Parathyroid adenoma (tissue), 2 donors: ENCODE measurements at regions not wholly inside any gene's neighbourhood (a gene's known extent, or its start where the extent isn't known, plus 50 kb on each side); places are given as distances from the start of the nearest gene placed in this dataset.

ENCODE experiments used
- H2AFZ ChIP-seq: fragments of 300-600 bp; sonication (generic); one replicate; pipeline ENCODE4 v1.7.0; 2017; ENCODE audit warnings: antibody characterized with exemption, mild to moderate bottlenecking
- H3K27ac ChIP-seq: fragments of 300-600 bp; sonication (generic); one replicate; pipeline ENCODE4 v1.7.0; 2017
- H3K27me3 ChIP-seq: fragments of 300-600 bp; sonication (generic); one replicate; pipeline ENCODE4 v1.7.0; 2017; ENCODE audit warnings: low read length; ENCODE audit not compliant: control insufficient read depth, insufficient read depth
- H3K36me3 ChIP-seq: fragments of 300-600 bp; sonication (generic); one replicate; pipeline ENCODE4 v1.7.0; 2017; ENCODE audit warnings: low read length; ENCODE audit not compliant: control insufficient read depth, insufficient read depth
- H3K4me1 ChIP-seq: fragments of 300-600 bp; sonication (generic); one replicate; pipeline ENCODE4 v1.7.0; 2017; ENCODE audit warnings: control low read depth
- H3K4me2 ChIP-seq: fragments of 300-600 bp; sonication (generic); one replicate; pipeline ENCODE4 v1.7.0; 2017; ENCODE audit warnings: low read length
- H3K4me3 ChIP-seq: fragments of 300-600 bp; sonication (generic); one replicate; pipeline ENCODE4 v1.7.0; 2017; ENCODE audit warnings: low read depth, low read length
- H3K79me2 ChIP-seq: fragments of 300-600 bp; sonication (generic); one replicate; pipeline ENCODE4 v1.7.0; 2017; ENCODE audit warnings: control low read depth
- H3K9ac ChIP-seq: fragments of 300-600 bp; sonication (generic); one replicate; pipeline ENCODE4 v1.7.0; 2017; ENCODE audit warnings: mild to moderate bottlenecking
- H3K9me3 ChIP-seq: fragments of 300-600 bp; sonication (generic); one replicate; pipeline ENCODE4 v1.7.0; 2017; ENCODE audit warnings: low read length; ENCODE audit not compliant: control insufficient read depth
- TF ChIP-seq, protein P1 (sequence below): fragments of 300-600 bp; sonication (generic); IDR thresholded peaks from one replicate; pipeline ENCODE4 v1.7.0; 2017; ENCODE audit warnings: antibody characterized with exemption, mild to moderate bottlenecking
- donor health status: primary hyperparathyroidism.

DNA sequence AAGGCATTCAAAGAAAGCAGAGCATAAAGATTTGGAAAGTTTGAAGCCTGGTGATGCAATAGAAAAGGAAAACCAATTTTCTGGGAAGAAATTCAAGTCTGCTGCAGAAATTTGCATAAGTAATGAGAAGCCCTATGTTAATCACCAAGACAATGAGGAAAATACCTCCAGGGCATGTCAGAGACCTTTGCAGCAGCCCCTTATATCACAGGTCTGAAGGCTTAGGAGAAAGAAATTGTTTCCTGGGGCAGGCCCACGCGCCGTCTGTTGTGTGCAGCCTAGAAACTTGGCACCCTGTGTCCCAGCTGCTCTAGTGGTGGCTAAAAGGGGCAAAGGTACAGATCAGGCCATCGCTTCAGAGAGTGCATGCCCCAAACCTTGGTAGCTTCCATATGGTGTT lies 495.3 kb upstream of the CDH6 start:
- Histone ChIP-seq H3K9ac (no peak overlapping the region), H3K9me3 (no peaks in the 10 kb centered on the region), H3K27ac (no peak overlapping the region), H3K36me3 (no peaks in the 10 kb centered on the region), H2AFZ (no peak overlapping the region), H3K4me2 (no peak overlapping the region), H3K4me1 (no peaks in the 10 kb centered on the region), H3K4me3 (no peak overlapping the region), H3K27me3 (no peaks in the 10 kb centered on the region), H3K79me2 (no peaks in the 10 kb centered on the region)
- TF ChIP-seq, protein P1, sequence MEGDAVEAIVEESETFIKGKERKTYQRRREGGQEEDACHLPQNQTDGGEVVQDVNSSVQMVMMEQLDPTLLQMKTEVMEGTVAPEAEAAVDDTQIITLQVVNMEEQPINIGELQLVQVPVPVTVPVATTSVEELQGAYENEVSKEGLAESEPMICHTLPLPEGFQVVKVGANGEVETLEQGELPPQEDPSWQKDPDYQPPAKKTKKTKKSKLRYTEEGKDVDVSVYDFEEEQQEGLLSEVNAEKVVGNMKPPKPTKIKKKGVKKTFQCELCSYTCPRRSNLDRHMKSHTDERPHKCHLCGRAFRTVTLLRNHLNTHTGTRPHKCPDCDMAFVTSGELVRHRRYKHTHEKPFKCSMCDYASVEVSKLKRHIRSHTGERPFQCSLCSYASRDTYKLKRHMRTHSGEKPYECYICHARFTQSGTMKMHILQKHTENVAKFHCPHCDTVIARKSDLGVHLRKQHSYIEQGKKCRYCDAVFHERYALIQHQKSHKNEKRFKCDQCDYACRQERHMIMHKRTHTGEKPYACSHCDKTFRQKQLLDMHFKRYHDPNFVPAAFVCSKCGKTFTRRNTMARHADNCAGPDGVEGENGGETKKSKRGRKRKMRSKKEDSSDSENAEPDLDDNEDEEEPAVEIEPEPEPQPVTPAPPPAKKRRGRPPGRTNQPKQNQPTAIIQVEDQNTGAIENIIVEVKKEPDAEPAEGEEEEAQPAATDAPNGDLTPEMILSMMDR, result no peak

DNA sequence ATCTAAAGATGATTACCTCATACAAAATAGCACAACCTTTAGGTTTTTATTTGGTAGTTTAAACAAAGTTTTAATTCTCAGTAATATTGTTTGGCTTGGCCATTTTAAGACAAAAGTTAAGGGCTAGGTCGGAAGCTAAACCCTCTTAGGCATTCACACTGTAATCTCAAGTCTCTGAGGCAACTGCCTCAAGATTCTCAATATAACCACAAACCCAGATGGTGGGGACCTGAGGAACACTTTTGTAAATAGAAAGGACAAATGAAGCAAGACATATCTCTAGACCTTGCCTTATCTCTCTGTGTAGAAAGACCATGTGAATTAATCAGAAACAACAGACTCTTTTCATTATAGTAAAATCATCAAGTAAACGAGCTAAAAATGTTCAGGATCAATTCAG lies 500.2 kb upstream of the CDH6 start:
- Histone ChIP-seq H3K27ac (no peak overlapping the region), H3K4me3 (no peak overlapping the region), H3K27me3 (no peaks in the 10 kb centered on the region), H2AFZ (no peak overlapping the region), H3K9ac (no peak overlapping the region), H3K36me3 (no peaks in the 10 kb centered on the region), H3K9me3 (no peaks in the 10 kb centered on the region), H3K79me2 (no peaks in the 10 kb centered on the region), H3K4me1 (no peaks in the 10 kb centered on the region), H3K4me2 (no peak overlapping the region)
- TF ChIP-seq, protein P1, result no peak

DNA sequence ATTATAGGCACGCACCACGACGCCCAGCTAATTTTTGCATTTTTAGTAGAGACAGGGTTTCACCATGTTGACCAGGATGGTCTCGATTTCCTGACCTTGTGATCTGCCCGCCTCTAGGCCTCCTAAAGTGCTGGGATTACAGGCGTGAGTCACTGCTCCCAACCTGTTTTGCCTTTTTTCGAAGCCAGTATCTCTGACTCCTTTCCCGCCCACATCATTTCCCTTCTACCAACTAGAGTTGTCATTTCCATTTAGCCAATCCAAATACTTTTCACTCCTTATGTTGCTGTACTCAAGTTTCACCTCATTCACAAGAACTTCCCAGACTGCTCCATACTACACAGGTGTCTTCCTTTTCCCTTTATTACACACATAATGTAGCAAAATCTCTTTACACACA lies 502.6 kb upstream of the CDH6 start:
- no peak overlapping the region for H3K9ac ChIP-seq
- H2AFZ ChIP-seq, result no peak overlapping the region
- no peak overlapping the region for H3K4me3 ChIP-seq
- no peaks in the 10 kb centered on the region for H3K27me3 ChIP-seq
- no peaks in the 10 kb centered on the region for H3K9me3 ChIP-seq
- no peaks in the 10 kb centered on the region for H3K4me1 ChIP-seq
- no peaks in the 10 kb centered on the region for H3K79me2 ChIP-seq
- TF ChIP-seq, protein P1, result no peak
- no peak overlapping the region for H3K27ac ChIP-seq
- H3K4me2 ChIP-seq, result no peak overlapping the region
- H3K36me3 ChIP-seq, result no peaks in the 10 kb centered on the region

DNA sequence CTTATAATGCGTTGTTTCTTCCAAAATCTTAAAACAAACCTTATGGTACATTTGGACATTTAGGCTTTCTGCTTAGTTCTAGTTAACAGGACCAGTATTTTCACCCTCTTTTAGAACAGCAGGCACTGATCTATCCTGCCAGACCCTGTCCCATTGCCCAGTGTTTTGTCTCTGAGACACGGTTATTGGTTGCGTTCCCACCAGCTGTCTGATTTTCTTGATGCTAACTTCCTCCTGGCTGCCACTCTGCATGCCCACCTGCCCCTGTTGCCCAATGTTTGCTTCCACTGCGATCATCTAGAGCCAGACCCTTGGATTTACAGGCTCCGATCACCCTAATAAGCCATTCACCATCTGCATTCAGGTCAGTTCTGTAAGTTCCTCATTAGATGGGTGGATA lies 506.0 kb upstream of the CDH6 start:
- Histone ChIP-seq H3K4me1 (no peaks in the 10 kb centered on the region), H2AFZ (no peak overlapping the region), H3K36me3 (no peaks in the 10 kb centered on the region), H3K27ac (no peak overlapping the region), H3K79me2 (no peaks in the 10 kb centered on the region), H3K27me3 (no peaks in the 10 kb centered on the region), H3K9ac (no peak overlapping the region), H3K4me2 (no peak overlapping the region), H3K4me3 (no peak overlapping the region), H3K9me3 (no peaks in the 10 kb centered on the region)
- TF ChIP-seq, protein P1, result no peak

DNA sequence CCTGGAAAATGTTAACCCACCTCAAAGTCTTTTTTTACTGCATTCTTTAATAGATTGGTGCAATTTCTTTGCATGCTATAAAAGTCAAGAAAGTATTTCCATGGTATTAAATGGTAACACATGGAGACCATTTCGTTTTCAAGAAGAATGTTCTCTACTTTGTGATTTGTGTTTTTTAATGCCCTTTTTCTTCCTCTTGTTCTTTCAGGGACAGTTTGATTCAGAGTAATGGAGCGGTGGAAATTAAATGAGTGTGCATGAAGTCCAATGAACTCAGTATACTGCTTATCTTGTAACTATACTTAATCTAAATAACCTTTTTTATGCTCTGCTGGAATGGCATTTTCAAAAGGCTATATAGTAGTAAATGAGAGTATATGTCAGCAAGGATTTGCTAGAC lies 507.0 kb upstream of the CDH6 start:
- H3K27ac ChIP-seq, result no peak overlapping the region
- TF ChIP-seq, protein P1, result no peak
- H3K4me1 ChIP-seq, result no peaks in the 10 kb centered on the region
- H2AFZ ChIP-seq, result no peak overlapping the region
- no peaks in the 10 kb centered on the region for H3K79me2 ChIP-seq
- H3K4me2 ChIP-seq, result no peak overlapping the region
- no peak overlapping the region for H3K9ac ChIP-seq
- H3K36me3 ChIP-seq, result no peaks in the 10 kb centered on the region
- H3K9me3 ChIP-seq, result no peaks in the 10 kb centered on the region
- H3K4me3 ChIP-seq, result no peak overlapping the region
- H3K27me3 ChIP-seq, result no peaks in the 10 kb centered on the region
